HG03159 (cell line): ENCODE measurements at regions not wholly inside any gene's neighbourhood (a gene's known extent, or its start where the extent isn't known, plus 50 kb on each side); places are given as distances from the start of the nearest gene placed in this dataset.
A peak's percentile ranks its signal among the peaks of the same experiment; 100 is the strongest.

Experiments
- ATAC-seq: cut with Tn5 transposase; IDR thresholded peaks from one replicate; pipeline ENCODE4 v1.9.1; 2021; ENCODE audit warnings: mild to moderate bottlenecking, moderate library complexity; ENCODE audit not compliant: unreplicated experiment

DNA sequence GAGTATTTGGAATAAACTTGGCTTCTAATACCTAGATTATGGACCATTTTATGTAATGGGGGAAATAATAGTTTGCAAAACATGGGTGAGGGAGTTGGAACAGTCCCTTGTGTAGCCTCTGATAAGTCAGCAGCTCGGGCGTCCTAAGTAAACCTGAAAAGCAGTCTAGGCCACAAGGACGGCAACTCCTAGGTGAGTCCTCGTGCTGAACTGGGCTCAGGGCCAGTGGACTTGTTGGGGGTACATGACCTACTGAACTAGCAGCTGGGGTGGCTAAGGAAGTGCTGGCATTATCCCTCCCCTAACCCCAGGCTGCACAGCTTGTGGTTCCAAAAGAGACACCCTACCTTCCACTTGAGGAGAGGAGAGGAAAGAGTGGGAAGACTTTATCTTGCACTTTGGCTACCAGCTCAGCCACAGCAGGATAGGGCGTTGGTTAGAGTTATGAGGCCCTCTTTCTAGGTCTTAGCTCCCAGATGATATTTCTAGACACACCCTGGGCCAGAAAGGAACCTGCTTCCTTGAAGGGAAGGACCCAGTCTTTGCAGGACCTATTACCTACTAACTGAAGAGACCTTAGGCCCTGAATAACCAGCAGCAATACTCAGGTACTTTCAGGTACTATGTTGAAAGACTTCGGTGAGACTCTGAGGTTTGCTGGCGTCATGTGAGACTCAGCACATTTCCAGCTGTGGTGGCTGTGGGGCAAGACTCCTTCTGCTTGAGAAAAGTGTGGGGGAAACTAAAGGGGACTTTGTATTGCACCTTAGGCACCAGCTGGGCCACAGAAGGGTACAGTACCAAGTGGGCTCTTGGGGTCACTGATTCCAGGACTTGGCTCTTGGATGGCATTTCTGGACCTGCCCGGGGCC is 71.0 kb downstream of the AQP4 start:
- no peak for ATAC-seq

GRCh38 chr18:26792661-26793060 is 72.8 kb downstream of the AQP4 start:
- no peak for ATAC-seq

DNA sequence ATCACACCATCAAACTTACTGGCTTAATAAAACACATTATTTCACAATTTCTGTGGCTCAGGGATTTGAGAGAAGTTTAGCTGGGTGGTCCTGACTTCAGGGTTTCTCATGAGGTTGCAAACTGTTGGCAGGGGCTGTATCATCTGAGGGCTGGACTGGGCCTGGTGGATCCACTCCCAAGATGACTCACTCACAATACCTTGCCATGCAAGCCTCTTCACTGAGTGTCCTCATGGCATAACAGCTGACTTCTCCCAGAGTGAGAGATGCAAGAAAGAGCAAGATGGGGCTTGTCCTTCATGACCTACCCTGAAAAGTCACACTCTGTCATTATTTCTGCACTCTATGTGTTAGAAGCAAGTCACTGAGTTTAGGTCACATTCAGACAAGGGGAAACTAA is 73.8 kb downstream of the AQP4 start:
- no peak for ATAC-seq

DNA sequence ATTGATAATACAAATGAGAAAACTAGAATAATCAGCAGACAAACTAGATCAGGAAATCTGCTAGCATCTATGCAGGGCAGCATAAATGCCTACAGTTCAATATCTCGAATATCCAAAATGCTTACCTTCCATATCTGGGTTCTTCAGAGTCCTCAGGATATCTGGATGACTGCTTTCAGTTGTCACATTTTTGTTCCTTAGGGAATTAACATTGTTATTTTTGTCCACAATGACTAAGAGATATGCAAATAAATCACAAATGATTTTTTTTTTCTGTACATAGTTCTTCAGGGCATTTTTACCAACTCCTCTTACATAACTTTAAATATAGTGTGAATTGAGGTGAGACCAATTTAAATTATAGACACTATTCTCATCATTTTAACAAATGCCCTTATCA is 80.9 kb downstream of the AQP4 start:
- no peak for ATAC-seq

GRCh38 chr18:26783170-26783569 is 82.3 kb downstream of the AQP4 start:
- no peak for ATAC-seq

GRCh38 chr18:26780520-26781325 is 84.8 kb downstream of the AQP4 start:
- ATAC-seq = no peak

GRCh38 chr18:26778054-26778393 is 87.5 kb downstream of the AQP4 start:
- no peak for ATAC-seq

- no peak for ATAC-seq
These were observed 88.0 kb downstream of the AQP4 start for GRCh38 chr18:26777351-26778053.

DNA sequence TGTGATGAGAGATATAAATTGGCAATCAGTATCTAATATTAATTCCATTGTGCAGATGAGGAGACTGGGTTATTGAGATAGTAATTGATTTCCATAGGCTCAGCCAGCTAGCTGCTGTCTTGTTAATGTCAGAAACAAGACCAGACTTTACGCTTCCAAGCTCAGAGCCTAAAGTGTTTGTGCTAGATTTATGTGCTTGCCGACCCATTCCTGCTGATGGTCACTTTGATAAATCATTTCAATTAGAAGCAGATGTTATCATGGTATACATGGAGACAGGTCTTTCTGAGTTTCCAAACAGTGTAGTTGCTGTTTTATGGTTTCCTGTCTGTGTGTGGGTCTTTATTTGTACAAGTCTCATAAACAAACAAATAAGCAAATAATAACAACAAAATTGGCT is 92.8 kb downstream of the AQP4 start:
- ATAC-seq = no peak

- peak; percentile 62 for ATAC-seq
These were observed 94.0 kb downstream of the AQP4 start for GRCh38 chr18:26771524-26771923.

- no peak for ATAC-seq
These were observed 97.1 kb downstream of the AQP4 start for GRCh38 chr18:26768385-26768784.

DNA sequence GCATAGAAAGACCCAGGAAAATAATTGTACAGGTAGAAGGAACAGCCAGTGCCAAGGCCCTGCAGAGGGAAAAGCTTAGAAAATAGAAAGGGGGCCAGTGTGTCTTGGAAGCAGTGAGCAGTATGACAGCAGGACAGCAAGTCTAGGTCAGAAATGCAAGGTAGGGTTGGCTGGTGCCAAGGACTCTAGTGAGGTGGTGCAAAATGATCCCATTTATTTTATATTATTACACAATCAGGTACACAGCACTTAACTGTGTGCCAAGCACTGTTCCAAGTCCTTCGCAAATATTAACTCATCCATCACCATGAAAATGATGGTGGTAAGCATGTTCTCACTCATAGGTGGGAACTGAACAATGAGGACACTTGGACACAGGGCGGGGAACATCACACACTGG is 100.0 kb downstream of the AQP4 start:
- no peak for ATAC-seq

DNA sequence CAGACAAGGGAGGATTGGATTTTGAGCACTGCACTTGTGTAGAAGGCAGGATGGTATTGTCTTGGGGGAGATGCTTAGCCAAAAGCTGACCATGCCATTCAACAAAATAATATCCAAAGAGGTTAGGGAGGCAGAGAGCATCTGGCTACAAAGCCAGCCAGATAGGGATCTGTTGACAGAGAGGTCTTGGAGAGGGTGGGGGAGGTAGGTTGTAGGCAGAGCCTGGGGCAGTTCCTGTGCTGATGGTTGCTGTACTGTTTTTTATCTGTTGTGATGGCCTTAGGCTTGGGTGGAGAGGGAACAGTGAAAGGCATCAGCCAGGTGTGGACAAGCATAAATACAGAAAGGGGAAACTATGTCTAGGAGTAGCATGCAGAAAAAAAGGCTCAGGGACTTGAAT is 100.9 kb downstream of the AQP4 start:
- no peak for ATAC-seq

DNA sequence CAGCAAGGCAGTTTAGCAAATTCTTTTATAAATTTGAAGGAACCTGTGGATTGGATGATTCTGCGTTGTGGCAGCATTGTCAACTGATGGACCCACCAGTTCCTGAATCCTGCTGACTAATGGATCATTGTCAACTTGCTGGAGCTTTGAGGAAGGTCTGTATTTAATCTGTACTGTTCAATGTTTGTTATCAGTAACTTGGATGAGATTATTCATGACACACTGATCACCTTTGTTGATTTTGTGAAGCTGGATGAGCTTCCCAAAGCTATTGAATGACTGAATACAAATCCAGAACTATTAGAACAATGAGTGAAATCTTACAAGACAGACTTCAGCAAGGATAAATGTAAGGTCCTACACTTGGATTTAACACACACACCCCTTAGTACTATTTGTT is 101.3 kb downstream of the AQP4 start:
- no peak for ATAC-seq

- no peak for ATAC-seq
These were observed 101.9 kb downstream of the AQP4 start for GRCh38 chr18:26763446-26764110.

GRCh38 chr18:26757263-26758019 is 108.1 kb downstream of the AQP4 start:
- no peak for ATAC-seq

GRCh38 chr18:26756556-26756955 is 109.0 kb downstream of the AQP4 start:
- ATAC-seq = no peak

- ATAC-seq = no peak
These were observed 118.6 kb downstream of the AQP4 start for GRCh38 chr18:26746826-26747475.

DNA sequence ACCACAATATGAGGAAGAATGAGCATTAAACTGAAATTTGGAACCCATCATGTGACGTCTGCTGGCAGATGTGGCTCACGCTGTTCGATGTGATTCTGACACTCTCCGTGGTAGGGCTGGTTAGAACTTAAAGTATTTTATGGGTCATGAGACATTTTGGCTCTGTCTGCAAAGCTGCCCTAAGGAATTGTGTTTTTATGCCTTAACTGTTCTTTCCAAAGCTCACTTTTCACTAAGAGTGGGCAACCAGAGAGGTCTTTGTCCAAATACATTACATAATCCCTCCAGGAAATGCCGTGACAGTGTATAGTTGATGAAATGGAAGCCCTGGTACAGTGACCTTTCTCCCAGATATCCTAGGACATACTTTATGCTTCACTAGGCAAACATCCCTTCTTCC is 119.1 kb downstream of the AQP4 start:
- ATAC-seq = no peak
